Uterus (tissue), 3 donors: ENCODE measurements at regions not wholly inside any gene's neighbourhood (a gene's known extent, or its start where the extent isn't known, plus 50 kb on each side); places are given as distances from the start of the nearest gene placed in this dataset.

ENCODE experiments used
- DNase-seq, 2 donors: peaks; one replicate each; pipeline ENCODE4 v3.0.0-alpha.2; 2019 to 2020
- H3K27ac ChIP-seq, 2 donors: fragments of 200-600 bp; sonication (generic); 1 replicate in 1 of 2; 2 replicates in 1 of 2; pipeline ENCODE4 v1.5.1; 2016 to 2018
- H3K27me3 ChIP-seq, 2 donors: fragments of 200-600 bp; sonication (generic); one replicate each; pipeline ENCODE4 v1.5.1; 2018 to 2019; ENCODE audit warnings: control low read depth in 1 of 2
- H3K36me3 ChIP-seq, 2 donors: fragments of 200-600 bp; sonication (generic); one replicate each; pipeline ENCODE4 v1.5.1; 2019; ENCODE audit warnings: control low read depth in 1 of 2
- H3K4me1 ChIP-seq, 2 donors: fragments of 200-600 bp; sonication (generic); one replicate each; pipeline ENCODE4 v1.5.1; 2018 to 2019; ENCODE audit warnings: control low read depth in 1 of 2
- H3K4me3 ChIP-seq, 2 donors: fragments of 200-600 bp; sonication (generic); 1 replicate in 1 of 2; 2 replicates in 1 of 2; pipeline ENCODE4 v1.5.1; 2018 to 2019; ENCODE audit warnings: mild to moderate bottlenecking in 1 of 2
- H3K9me3 ChIP-seq, 2 donors: fragments of 200-600 bp; sonication (generic); one replicate each; pipeline ENCODE4 v1.5.1; 2019; ENCODE audit warnings: control low read depth in 1 of 2
- POLR2A ChIP-seq, 2 donors: fragments of 450-650 bp; IDR thresholded peaks; one replicate each; pipeline ENCODE4 v1.6.1; 2016; ENCODE audit warnings: antibody characterized with exemption in 2 of 2, mild to moderate bottlenecking in 1 of 2, moderate library complexity in 1 of 2
- intact Hi-C: fragments of 100-400 bp; cut with DNase I; formaldehyde crosslinking; loops from one replicate; pipeline ENCODE4 v1.15.1; 2023; ENCODE audit warnings: low total_unique reads
- TF ChIP-seq, protein P1 (sequence below), 4 experiments: fragments of 200-600 bp in 2 of 4; fragments of 450-650 bp in 2 of 4; sonication (generic) in 2 of 4; IDR thresholded peaks; one replicate each; pipeline ENCODE4 v1.5.1; 2016 to 2019; ENCODE audit warnings: antibody characterized with exemption in 4 of 4, mild to moderate bottlenecking in 2 of 4, moderate library complexity in 1 of 4
- donor health status: DM: yes; HTN: yes; CAD: no.

DNA sequence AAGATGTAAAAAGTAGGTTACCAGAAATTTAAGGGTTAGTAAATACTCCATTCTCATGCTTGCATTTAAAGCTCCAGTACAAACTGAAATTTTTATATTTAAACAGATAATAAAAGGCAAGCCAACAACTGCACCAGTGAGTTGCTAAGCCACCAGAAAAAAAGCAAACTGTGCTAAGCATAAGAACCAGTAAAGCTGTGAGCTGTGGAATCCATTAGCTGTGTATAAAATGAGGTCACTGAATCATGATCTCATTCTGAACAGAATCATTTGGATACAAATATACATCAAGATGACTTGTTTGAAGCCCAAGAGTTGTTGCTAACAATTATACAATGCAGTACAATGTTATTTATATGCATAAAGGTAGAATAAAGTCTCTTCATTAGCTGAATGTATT, 1312.2 kb downstream of the SI start:
- Histone ChIP-seq H3K4me3 (no peak overlapping the region), H3K27ac (no peak overlapping the region), H3K36me3 (no peaks in the 10 kb centered on the region), H3K4me1 (no peaks in the 10 kb centered on the region), H3K27me3 (no peaks in the 10 kb centered on the region), H3K9me3 (no peaks in the 10 kb centered on the region)
- no peak for TF ChIP-seq POLR2A (IDR thresholded peaks at IDR 0.05)
- TF ChIP-seq, protein P1, sequence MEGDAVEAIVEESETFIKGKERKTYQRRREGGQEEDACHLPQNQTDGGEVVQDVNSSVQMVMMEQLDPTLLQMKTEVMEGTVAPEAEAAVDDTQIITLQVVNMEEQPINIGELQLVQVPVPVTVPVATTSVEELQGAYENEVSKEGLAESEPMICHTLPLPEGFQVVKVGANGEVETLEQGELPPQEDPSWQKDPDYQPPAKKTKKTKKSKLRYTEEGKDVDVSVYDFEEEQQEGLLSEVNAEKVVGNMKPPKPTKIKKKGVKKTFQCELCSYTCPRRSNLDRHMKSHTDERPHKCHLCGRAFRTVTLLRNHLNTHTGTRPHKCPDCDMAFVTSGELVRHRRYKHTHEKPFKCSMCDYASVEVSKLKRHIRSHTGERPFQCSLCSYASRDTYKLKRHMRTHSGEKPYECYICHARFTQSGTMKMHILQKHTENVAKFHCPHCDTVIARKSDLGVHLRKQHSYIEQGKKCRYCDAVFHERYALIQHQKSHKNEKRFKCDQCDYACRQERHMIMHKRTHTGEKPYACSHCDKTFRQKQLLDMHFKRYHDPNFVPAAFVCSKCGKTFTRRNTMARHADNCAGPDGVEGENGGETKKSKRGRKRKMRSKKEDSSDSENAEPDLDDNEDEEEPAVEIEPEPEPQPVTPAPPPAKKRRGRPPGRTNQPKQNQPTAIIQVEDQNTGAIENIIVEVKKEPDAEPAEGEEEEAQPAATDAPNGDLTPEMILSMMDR (IDR thresholded peaks at IDR 0.05), result no peak
- DNase-seq, result no peak
- intact Hi-C loops, result no loop called here

DNA sequence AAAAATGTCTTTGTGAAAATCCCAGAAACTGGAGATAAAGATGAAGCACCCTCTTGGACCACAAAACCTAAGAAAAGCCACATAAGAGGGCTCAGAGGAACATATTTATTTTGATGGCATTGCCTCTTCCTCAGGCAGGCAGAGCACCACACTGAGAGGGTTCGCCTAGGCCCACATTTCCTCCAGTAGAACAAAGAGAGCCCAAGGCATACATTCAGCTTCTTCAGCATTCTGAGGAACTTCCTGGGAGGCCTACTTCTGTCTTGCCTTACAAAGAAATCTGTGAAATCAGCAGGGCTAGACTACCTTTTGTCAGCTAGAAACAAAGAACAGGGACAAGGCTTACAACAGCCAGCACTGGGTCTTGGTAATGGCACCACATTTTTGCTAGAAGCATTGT, 1325.3 kb downstream of the SI start:
- H3K36me3 ChIP-seq, result no peaks in the 10 kb centered on the region
- intact Hi-C loops, result no loop called here
- TF ChIP-seq, protein P1 (IDR thresholded peaks at IDR 0.05), result no peak
- no peak for TF ChIP-seq POLR2A (IDR thresholded peaks at IDR 0.05)

DNA sequence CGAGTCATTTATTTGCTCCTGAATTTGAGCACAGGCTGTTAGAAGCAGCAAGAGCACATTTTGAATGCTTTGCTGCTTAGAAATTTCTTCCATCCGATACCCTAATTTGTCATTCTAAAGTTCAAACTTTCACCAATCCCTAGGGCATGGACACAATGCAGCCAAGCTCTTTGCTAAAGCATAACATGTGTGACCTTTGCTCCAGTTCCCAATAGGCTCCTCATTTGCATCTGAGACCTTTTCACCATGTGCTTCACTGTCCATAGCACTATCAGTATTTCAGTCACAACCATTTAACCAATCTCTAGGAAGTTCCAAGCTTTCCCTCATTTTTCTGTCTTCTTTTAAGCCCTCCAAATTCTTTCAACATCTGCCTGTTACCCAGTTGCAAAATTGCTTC, 1333.1 kb downstream of the SI start:
- intact Hi-C loops, result no loop called here
- Histone ChIP-seq H3K9me3 (no peaks in the 10 kb centered on the region), H3K4me3 (no peak overlapping the region)

More for the DNA sequence above, 1325.3 kb downstream of the SI start:
- Histone ChIP-seq H3K27me3 (no peaks in the 10 kb centered on the region), H3K9me3 (no peaks in the 10 kb centered on the region), H3K27ac (no peak overlapping the region), H3K4me3 (no peak overlapping the region), H3K4me1 (no peaks in the 10 kb centered on the region)
- DNase-seq, result no peak

DNA sequence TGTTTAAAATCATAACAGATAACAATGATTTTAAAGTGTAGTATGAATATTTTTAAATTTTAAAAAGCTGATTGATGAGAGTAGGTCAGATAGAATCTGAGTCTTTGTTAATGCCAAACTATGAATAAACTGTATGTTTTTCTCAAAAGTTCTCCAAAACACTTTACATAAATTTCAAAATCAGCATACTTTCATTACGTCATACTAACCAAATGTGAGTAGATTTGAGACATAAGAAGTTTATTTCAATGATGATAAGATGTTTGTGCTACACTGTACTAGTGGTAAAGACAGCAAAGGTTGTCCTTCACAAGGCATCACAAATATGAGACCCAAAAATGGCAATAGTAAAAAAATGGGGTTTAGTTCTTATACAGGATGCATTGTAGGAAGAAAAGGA, 1342.9 kb downstream of the SI start:
- H3K4me3 ChIP-seq, result no peak overlapping the region
- no peaks in the 10 kb centered on the region for H3K36me3 ChIP-seq
- no peak for DNase-seq
- no peak for TF ChIP-seq POLR2A (IDR thresholded peaks at IDR 0.05)
- TF ChIP-seq, protein P1 (IDR thresholded peaks at IDR 0.05), result no peak
- no peak overlapping the region for H3K27ac ChIP-seq
- no peaks in the 10 kb centered on the region for H3K4me1 ChIP-seq
- intact Hi-C loops, result no loop called here
- peaks cover 0 to 10% of the 10 kb centered on the region in 2 donors for H3K9me3 ChIP-seq
- H3K27me3 ChIP-seq, result no peaks in the 10 kb centered on the region

More for the DNA sequence above, 1333.1 kb downstream of the SI start:
- DNase-seq, result no peak
- Histone ChIP-seq H3K4me1 (no peaks in the 10 kb centered on the region), H3K27me3 (no peaks in the 10 kb centered on the region), H3K27ac (no peak overlapping the region), H3K36me3 (no peaks in the 10 kb centered on the region)
- TF ChIP-seq POLR2A (IDR thresholded peaks at IDR 0.05), result no peak
- TF ChIP-seq, protein P1 (IDR thresholded peaks at IDR 0.05), result no peak

DNA sequence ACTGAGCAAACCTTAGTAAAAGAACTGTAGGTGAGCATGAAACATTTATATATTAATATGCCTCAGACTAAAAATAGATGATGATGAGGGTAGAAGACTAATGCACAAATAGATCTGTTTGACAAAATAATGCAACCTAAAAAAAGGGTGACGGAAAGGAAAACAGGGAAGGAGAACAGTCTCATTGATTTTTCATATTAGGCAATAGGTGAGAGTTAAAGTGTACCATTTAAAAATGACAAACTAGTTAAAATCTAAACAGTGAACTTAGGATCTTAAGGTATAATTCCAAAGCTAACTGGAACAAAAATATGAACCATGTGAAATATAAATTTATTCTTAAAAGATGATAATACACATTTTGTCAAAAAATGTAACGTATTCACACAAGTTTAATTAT, 1347.6 kb downstream of the SI start:
- no peak for DNase-seq
- Histone ChIP-seq H3K4me3 (no peak overlapping the region), H3K27me3 (no peaks in the 10 kb centered on the region), H3K27ac (no peak overlapping the region), H3K36me3 (no peaks in the 10 kb centered on the region), H3K9me3 (no peaks in the 10 kb centered on the region), H3K4me1 (no peaks in the 10 kb centered on the region)
- no peak for TF ChIP-seq POLR2A (IDR thresholded peaks at IDR 0.05)
- TF ChIP-seq, protein P1 (IDR thresholded peaks at IDR 0.05), result no peak
- intact Hi-C loops, result no loop called here
